GM23248 (cell line): ENCODE measurements at regions not wholly inside any gene's neighbourhood (a gene's known extent, or its start where the extent isn't known, plus 50 kb on each side); places are given as distances from the start of the nearest gene placed in this dataset.

Experiments
- DNase-seq: peaks from one replicate; pipeline ENCODE4 v3.0.0-alpha.2; 2015
- H2AFZ ChIP-seq: fragments of 200-600 bp; sonication (generic); 2 replicates; pipeline ENCODE4 v1.6.1; 2016; ENCODE audit warnings: antibody characterized with exemption
- H3F3A ChIP-seq: fragments of 200-600 bp; sonication (generic); 2 replicates; pipeline ENCODE4 v1.6.1; 2016; ENCODE audit warnings: mild to moderate bottlenecking, antibody characterized with exemption, mixed run types; ENCODE audit not compliant: insufficient read depth
- H3K27ac ChIP-seq: fragments of 200-600 bp; sonication (generic); 2 replicates; pipeline ENCODE4 v1.5.1; 2016; ENCODE audit warnings: mild to moderate bottlenecking
- H3K27me3 ChIP-seq: fragments of 200-600 bp; sonication (generic); replicated peaks from 2 replicates; pipeline ENCODE4 v1.6.1; 2016; ENCODE audit warnings: mild to moderate bottlenecking; ENCODE audit not compliant: insufficient read depth
- H3K36me3 ChIP-seq: fragments of 200-600 bp; sonication (generic); 2 replicates; pipeline ENCODE4 v1.6.1; 2016; ENCODE audit warnings: low read depth, mild to moderate bottlenecking
- H3K4me1 ChIP-seq: fragments of 200-600 bp; sonication (generic); 2 replicates; pipeline ENCODE4 v1.6.1; 2016; ENCODE audit warnings: mild to moderate bottlenecking; ENCODE audit not compliant: insufficient read depth
- H3K4me2 ChIP-seq: fragments of 200-600 bp; sonication (generic); one replicate; pipeline ENCODE4 v1.6.1; 2016; ENCODE audit warnings: mild to moderate bottlenecking; ENCODE audit not compliant: unreplicated experiment
- H3K4me3 ChIP-seq: fragments of 200-600 bp; sonication (generic); 2 replicates; pipeline ENCODE4 v1.5.1; 2016; ENCODE audit warnings: mild to moderate bottlenecking
- H3K79me2 ChIP-seq: fragments of 200-600 bp; sonication (generic); 2 replicates; pipeline ENCODE4 v1.6.1; 2016; ENCODE audit warnings: mild to moderate bottlenecking; ENCODE audit not compliant: insufficient read depth
- H3K9ac ChIP-seq: fragments of 200-600 bp; sonication (generic); 2 replicates; pipeline ENCODE4 v1.6.1; 2016; ENCODE audit warnings: mild to moderate bottlenecking
- H3K9me2 ChIP-seq: fragments of 200-600 bp; sonication (generic); 2 replicates; pipeline ENCODE4 v1.6.1; 2016; ENCODE audit warnings: mixed run types, mild to moderate bottlenecking, moderate library complexity; ENCODE audit not compliant: insufficient read depth
- H3K9me3 ChIP-seq: fragments of 200-600 bp; sonication (generic); one replicate; pipeline ENCODE4 v1.6.1; 2017; ENCODE audit warnings: low read depth
- H4K20me1 ChIP-seq: fragments of 200-600 bp; sonication (generic); 2 replicates; pipeline ENCODE4 v1.6.0; 2016; ENCODE audit not compliant: insufficient read depth
- EZH2 ChIP-seq: fragments of 200-600 bp; sonication (generic); IDR thresholded peaks from 2 replicates; pipeline ENCODE4 v1.6.1; 2018; ENCODE audit warnings: antibody characterized with exemption, mild to moderate bottlenecking; ENCODE audit not compliant: insufficient read depth, poor library complexity, severe bottlenecking
- EZH2phosphoT487 ChIP-seq: fragments of 200-600 bp; sonication (generic); IDR thresholded peaks from 2 replicates; pipeline ENCODE4 v1.6.1; 2018; ENCODE audit warnings: antibody characterized with exemption, moderate library complexity, mild to moderate bottlenecking, low read depth; ENCODE audit not compliant: insufficient read depth
- WGBS, 2 experiments: methylation state at CpG; one replicate each; pipeline ENCODE4 v1.1.6; 2015 to 2017; ENCODE audit warnings: low lambda C conversion rate in 2 of 2, low coverage in 1 of 2; ENCODE audit errors: missing lambda C conversion rate in 2 of 2; 5-methylcytosine and 5-hydroxymethylcytosine counted together
- in situ Hi-C: fragments of 300-500 bp; cut with MboI; formaldehyde crosslinking; loops from 2 replicates; pipeline ENCODE4 v1.15.0; 2020

DNA sequence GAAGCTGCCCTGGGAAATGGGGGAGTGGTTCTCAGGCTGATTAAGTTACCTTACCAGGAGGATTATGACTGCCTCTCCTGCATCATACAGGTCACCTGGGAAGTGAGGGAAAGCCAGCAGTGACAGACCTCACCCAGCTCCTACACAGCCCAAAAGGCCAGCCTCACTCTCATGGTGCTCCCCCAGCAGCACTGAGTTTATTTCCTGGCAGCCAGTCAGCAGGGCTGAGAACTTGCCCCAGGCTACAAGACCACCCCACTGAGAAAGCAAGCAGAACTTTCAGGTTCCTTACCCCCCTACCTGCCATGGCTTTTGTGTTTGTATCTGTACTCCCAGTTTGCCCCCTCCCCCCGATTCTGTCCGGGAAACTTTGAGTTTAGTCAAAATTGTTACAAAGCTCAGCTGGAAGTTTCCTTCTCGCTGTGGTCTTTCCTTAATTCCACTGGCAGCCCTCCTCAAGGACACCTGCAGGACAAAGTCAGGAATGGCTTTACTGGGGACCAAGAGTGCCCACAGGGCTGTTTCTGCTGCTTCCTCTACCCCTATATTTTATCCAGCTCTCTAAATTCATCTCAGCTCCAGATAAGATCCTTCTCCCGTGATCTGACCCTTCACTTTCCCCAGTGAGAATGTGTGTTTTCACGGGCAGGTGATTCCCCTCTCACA is 649.8 kb upstream of the MBL2 start:
- H3K4me2 ChIP-seq: no peak overlapping the region
- H3K4me3 ChIP-seq: no peak overlapping the region
- H3K9ac ChIP-seq: no peak overlapping the region
- H3F3A ChIP-seq: no peaks in the 10 kb centered on the region
- TF ChIP-seq EZH2phosphoT487: no peak
- no peak for TF ChIP-seq EZH2
- H3K36me3 ChIP-seq: no peaks in the 10 kb centered on the region
- no peaks in the 10 kb centered on the region for H3K79me2 ChIP-seq
- no peaks in the 10 kb centered on the region for H3K9me3 ChIP-seq
- no peak overlapping the region for H2AFZ ChIP-seq
- DNase-seq: no peak
- no peaks in the 10 kb centered on the region for H3K9me2 ChIP-seq
- no peaks in the 10 kb centered on the region for H3K4me1 ChIP-seq
- H4K20me1 ChIP-seq: no peaks in the 10 kb centered on the region
- 10 to 16% methylated on average over 5 of the region's 5 CpGs for WGBS, 2 experiments
- in situ Hi-C loops: no loop called here
- H3K27me3 ChIP-seq: no peaks in the 10 kb centered on the region
- no peak overlapping the region for H3K27ac ChIP-seq

DNA sequence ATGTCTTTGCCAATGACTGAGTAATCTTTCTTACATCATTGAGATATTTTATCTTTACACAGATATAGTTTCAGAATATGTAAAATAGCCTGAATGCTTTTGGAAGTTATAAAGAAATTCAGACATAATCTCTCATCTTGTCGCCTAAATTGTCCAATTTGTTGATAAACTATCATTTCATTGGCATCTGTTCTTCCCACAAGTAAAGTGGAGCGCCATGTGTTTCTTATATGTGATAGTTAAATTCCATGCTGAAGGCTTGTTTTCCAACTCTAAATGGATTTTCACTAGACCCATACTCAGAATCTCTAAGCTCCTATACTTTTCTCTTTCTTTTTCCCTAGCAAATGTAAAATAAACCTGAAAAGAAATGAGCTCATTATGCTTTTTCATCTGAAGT is 640.1 kb upstream of the MBL2 start:
- Histone ChIP-seq H3K9me3 (no peaks in the 10 kb centered on the region), H3K79me2 (no peaks in the 10 kb centered on the region), H3F3A (no peaks in the 10 kb centered on the region), H3K36me3 (no peaks in the 10 kb centered on the region), H3K4me3 (no peak overlapping the region), H2AFZ (no peak overlapping the region), H3K9me2 (no peaks in the 10 kb centered on the region), H3K27me3 (no peaks in the 10 kb centered on the region), H3K9ac (no peak overlapping the region), H3K27ac (no peak overlapping the region), H3K4me2 (no peak overlapping the region), H3K4me1 (no peaks in the 10 kb centered on the region), H4K20me1 (no peaks in the 10 kb centered on the region)
- 19 to 32% methylated on average over 2 of the region's 2 CpGs for WGBS, 2 experiments
- no peak for TF ChIP-seq EZH2phosphoT487
- no peak for TF ChIP-seq EZH2
- in situ Hi-C loops: no loop called here
- DNase-seq: no peak

GRCh38 chr10:53406532-53406931 is 633.9 kb upstream of the MBL2 start:
- no peak for DNase-seq
- Histone ChIP-seq H3K4me2 (no peak overlapping the region), H4K20me1 (no peaks in the 10 kb centered on the region), H2AFZ (no peak overlapping the region), H3K27ac (no peak overlapping the region), H3K36me3 (no peaks in the 10 kb centered on the region), H3K27me3 (no peaks in the 10 kb centered on the region), H3F3A (no peaks in the 10 kb centered on the region), H3K9me2 (no peaks in the 10 kb centered on the region), H3K4me1 (no peaks in the 10 kb centered on the region), H3K4me3 (no peak overlapping the region), H3K9me3 (no peaks in the 10 kb centered on the region), H3K79me2 (no peaks in the 10 kb centered on the region), H3K9ac (no peak overlapping the region)
- no peak for TF ChIP-seq EZH2
- no peak for TF ChIP-seq EZH2phosphoT487
- 48 to 53% methylated on average over 3 of the region's 3 CpGs for WGBS, 2 experiments
- in situ Hi-C loops: no loop called here

DNA sequence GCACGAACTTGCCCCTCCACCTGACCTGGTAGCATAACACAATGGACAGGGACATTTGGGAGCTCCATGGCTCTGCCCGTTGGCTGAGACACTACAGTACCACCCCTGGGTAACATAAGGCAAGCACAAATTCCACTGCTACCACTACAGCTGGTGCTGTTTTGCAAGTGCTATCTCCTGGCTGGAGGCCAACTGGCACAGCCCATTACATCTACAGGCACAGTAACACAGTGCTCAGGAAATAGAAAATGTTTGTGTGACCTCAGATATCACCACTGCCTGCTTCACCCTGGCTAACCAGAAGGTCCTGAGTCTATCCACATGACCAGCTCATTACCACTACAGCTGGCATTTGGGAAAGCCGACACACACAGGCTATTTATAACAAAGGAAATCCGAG is 631.1 kb upstream of the MBL2 start:
- Histone ChIP-seq H3K4me1 (no peaks in the 10 kb centered on the region), H3K4me2 (no peak overlapping the region), H3K9me3 (no peaks in the 10 kb centered on the region), H3K9ac (no peak overlapping the region), H2AFZ (no peak overlapping the region), H3K36me3 (no peaks in the 10 kb centered on the region), H3K79me2 (no peaks in the 10 kb centered on the region), H3K9me2 (no peaks in the 10 kb centered on the region), H3K27me3 (no peaks in the 10 kb centered on the region), H3K4me3 (no peak overlapping the region), H4K20me1 (no peaks in the 10 kb centered on the region), H3K27ac (no peak overlapping the region), H3F3A (no peaks in the 10 kb centered on the region)
- DNase-seq: no peak
- 8 to 9% methylated on average over 4 of the region's 4 CpGs for WGBS, 2 experiments
- in situ Hi-C loops: no loop called here
- no peak for TF ChIP-seq EZH2
- no peak for TF ChIP-seq EZH2phosphoT487

GRCh38 chr10:53402594-53402993 is 630.0 kb upstream of the MBL2 start:
- TF ChIP-seq EZH2phosphoT487 (no peak), EZH2 (no peak)
- Histone ChIP-seq H2AFZ (no peak overlapping the region), H3K27me3 (no peaks in the 10 kb centered on the region), H3F3A (no peaks in the 10 kb centered on the region), H3K4me1 (no peaks in the 10 kb centered on the region), H3K36me3 (no peaks in the 10 kb centered on the region), H3K4me3 (no peak overlapping the region), H4K20me1 (no peaks in the 10 kb centered on the region), H3K27ac (no peak overlapping the region), H3K9me3 (no peaks in the 10 kb centered on the region), H3K9ac (no peak overlapping the region), H3K9me2 (no peaks in the 10 kb centered on the region; the same call in 1 of the 2 replicates), H3K79me2 (no peaks in the 10 kb centered on the region), H3K4me2 (no peak overlapping the region)
- no peak for DNase-seq
- in situ Hi-C loops: no loop called here
- 15 to 22% methylated on average over 3 of the region's 3 CpGs for WGBS, 2 experiments
